SK-MEL-5 (cell line): ENCODE measurements at regions not wholly inside any gene's neighbourhood (a gene's known extent, or its start where the extent isn't known, plus 50 kb on each side); places are given as distances from the start of the nearest gene placed in this dataset.

Experiments
- DNase-seq: peaks from one replicate; pipeline ENCODE4 v3.0.0-alpha.2; 2016; ENCODE audit warnings: low read depth, low spot score
- in situ Hi-C: cut with HindIII; loops from 2 replicates; pipeline ENCODE4 v1.10.0; 2016; ENCODE audit warnings: low sequenced_read_pairs, high pct_unique_total_duplicates, low pct_unique_long_range_greater_than_20kb

DNA sequence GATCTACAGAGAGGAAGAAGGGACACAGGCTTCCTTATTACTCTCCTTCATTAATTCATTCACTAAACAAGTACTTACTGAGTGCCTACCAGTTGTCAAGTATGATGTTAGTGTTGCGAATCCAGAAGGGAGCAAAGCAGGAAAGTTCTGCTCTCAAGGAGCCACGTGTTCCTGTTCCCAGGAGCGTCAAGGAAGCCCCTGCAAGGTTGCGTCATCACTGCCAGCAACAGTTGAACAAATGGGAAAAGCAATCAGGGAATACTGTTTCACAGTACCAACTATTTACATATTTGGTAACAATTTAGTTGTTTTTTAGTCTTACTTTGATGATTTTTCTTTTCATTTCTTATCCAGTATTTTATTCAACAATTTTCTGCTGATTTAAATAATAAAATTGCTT, 310.0 kb downstream of the FOXA2 start:
- no peak for DNase-seq
- in situ Hi-C loops, result no loop called here

GRCh38 chr20:22268675-22269074, 315.7 kb downstream of the FOXA2 start:
- DNase-seq, result no peak

GRCh38 chr20:22264917-22265316, 319.5 kb downstream of the FOXA2 start:
- DNase-seq, result no peak
- in situ Hi-C loops, result no loop called here

More at GRCh38 chr20:22268675-22269074, 315.7 kb downstream of the FOXA2 start:
- in situ Hi-C loops, result no loop called here

DNA sequence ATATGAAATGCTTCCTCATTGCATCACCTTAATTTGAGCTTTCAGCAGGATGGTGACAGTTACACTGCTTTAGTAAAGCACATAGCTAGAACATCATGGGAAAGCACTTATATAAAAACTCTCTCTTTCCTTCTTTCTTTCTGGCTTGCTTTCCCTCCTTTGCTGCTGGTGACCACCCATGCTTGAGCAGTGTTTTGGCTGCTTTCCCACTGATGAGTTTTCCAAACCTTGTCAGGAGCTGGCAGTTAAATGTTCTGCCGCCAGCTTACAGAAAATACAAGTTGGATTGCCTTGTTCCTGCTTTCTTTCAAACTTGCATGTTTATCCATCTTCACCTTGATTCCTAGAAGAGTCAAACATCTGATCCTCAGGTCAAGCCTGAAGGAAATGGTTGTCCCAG, 323.9 kb downstream of the FOXA2 start:
- no peak for DNase-seq
- in situ Hi-C loops, result no loop called here

- no peak for DNase-seq
- in situ Hi-C loops, result no loop called here
Observed at GRCh38 chr20:22257912-22258311, 326.5 kb downstream of the FOXA2 start.

DNA sequence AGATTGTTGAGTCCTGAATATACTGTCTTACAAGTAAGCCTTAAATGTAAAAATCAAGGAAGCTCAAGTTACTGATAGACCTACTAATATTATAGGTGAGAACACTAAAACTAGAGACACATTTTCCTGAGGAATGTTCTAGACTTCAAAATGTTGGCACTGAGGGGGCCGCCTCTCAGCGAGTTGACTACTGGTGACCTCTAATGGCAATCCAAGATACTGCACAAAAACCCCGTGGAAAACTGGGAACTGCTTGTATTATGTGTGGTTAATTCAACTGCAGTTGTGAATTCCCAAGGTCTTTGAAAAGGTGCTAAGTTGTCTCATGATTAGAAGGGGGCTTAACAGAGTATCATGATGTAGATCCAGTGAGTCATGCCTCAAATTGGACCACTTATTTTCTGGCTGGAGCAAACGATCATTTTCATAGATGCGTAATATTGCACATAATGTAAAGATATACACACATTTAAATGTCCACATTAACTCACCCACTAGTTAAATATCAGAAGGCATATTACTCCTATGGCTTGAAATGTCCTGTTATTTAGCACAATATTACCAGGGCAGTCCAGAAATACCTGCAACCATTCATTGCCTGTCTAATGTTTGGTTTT, 336.2 kb downstream of the FOXA2 start:
- in situ Hi-C loops, result no loop called here
- peak; percentile 70 for DNase-seq

DNA sequence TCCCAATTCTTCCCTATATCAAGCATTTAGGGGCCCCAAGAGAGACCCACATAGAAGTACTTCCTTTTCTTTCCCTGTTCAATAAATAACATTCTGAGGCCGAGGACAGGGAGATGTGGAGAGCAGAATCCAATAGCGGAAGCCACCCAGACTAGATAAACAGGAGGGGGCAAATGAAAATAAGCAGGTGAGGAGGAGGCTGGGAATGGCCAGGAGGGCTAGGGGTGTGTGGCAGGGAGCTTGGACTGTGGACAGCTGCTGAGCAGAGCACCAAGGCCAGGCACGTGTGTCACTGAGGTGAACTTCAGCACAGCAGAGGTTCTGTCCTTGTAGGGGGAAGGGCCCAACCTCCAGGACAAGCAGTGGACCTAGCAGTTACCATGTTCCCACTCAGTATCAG, 339.2 kb downstream of the FOXA2 start:
- DNase-seq, result no peak
- in situ Hi-C loops, result no loop called here

GRCh38 chr20:22243067-22243466, 341.3 kb downstream of the FOXA2 start:
- in situ Hi-C loops, result no loop called here

GRCh38 chr20:22241609-22242008, 342.8 kb downstream of the FOXA2 start:
- DNase-seq, result no peak
- in situ Hi-C loops, result no loop called here

More at GRCh38 chr20:22243067-22243466, 341.3 kb downstream of the FOXA2 start:
- DNase-seq, result no peak

GRCh38 chr20:22232923-22233322, 351.4 kb downstream of the FOXA2 start:
- in situ Hi-C loops, result no loop called here
- DNase-seq, result no peak

DNA sequence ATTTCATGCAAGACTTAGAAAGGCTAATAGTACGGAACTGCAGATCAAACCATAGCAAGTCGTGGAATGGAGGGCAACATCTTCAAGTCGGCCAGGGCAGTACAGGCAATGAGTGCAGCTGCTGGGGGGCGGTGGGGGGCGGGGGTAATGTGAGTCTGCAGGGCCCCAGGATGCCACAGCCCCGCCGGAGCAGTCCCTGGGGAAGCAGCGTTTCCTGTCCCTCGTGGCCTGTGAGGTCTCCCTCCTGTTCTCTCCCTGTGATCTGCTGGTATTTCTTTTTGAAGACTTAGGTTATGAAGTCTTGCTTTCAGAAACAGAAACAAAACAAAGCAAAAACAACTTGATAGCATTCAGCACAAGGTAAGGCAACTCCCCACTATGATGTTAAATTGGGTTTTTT, 351.9 kb downstream of the FOXA2 start:
- DNase-seq, result no peak
- in situ Hi-C loops, result no loop called here

DNA sequence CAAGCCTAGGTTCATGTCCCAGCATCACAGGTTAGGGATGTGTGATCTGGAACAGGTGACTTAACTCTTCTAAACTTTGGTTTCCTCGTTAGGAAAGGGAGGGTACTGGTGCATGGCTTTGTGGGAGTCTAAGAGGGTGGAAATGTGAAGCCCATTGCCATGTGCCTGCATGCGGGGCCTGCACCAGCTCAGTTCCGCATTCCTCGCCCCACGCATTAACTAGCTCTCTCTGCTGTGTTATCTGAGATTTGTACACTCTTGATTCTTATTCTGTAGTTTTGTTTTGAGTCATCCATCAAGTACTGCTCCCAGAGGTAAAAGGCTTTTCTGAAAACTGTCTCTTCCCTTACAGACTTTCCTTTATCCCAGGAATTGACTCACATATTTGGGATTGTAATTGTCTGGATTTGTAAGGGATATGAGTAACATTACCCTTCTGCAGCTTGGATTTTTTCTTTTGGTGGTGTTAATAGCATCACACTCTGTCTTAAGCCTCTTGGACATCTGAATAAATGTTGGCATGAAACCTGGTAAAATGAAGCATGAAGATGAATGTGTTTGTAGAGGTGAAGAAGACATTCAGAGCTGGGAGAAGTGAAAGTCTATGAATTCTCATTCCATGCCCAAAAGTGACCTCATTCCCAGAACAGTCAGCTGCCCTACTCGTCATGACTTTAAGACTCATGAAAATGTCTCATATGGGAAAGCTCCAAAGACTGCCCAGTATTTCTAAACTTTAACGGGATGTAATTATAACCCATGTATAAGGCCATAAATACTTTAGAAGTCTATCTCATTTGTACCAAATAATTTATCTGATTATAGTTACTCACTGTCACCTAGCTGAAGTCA, 357.3 kb downstream of the FOXA2 start:
- in situ Hi-C loops, result no loop called here
- peak; percentile 15 for DNase-seq

- in situ Hi-C loops, result no loop called here
- no peak for DNase-seq
Observed at GRCh38 chr20:22223236-22223635, 361.1 kb downstream of the FOXA2 start.

- in situ Hi-C loops, result no loop called here
Observed at GRCh38 chr20:22217712-22218352, 366.5 kb downstream of the FOXA2 start.

GRCh38 chr20:22216984-22217383, 367.4 kb downstream of the FOXA2 start:
- DNase-seq, result no peak
- in situ Hi-C loops, result no loop called here

More at GRCh38 chr20:22217712-22218352, 366.5 kb downstream of the FOXA2 start:
- DNase-seq, result no peak

- DNase-seq, result no peak
- in situ Hi-C loops, result no loop called here
Observed at GRCh38 chr20:22214296-22214695, 370.1 kb downstream of the FOXA2 start.

GRCh38 chr20:22213271-22213670, 371.1 kb downstream of the FOXA2 start:
- no peak for DNase-seq
- in situ Hi-C loops, result no loop called here

DNA sequence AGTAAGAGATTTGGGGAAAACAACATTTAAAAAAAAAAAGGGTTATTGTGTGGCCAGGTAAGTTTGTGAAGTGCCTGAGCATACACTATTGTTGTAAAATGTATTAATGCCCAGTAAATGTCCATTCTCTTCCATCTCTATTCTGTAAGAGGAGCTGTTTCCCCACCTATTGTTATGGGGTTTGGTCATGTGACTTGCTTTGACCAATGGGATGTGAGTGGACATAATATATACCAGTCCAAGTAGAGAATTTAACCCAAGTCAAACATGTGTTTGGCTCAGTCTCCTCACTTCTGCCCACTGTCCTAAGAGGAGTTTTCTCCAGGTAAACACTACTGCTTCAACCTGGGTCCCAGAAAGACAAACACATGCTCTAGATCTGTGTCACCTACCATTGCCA, 377.1 kb downstream of the FOXA2 start:
- no peak for DNase-seq
- in situ Hi-C loops, result no loop called here

DNA sequence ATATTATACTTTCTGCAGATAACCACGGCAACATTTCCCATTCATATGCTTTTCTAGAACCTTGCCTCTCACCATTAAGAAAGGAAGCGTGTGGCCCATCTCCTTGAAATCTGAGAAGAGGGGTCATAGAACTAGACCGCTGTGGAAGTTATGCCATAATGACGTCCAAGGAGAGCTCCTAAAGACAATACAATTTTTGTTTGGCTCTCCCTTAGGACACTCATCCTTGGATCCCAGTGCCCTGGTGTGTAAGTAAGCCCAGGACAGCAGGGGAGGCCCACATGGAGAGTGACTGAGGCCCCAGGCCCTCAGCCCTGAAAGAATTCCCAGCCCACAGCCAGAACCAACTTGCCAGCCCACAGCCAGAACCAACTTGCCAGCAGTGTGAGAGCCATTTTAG, 379.6 kb downstream of the FOXA2 start:
- in situ Hi-C loops, result no loop called here
- DNase-seq, result peak; percentile 98
